Left lung (tissue), 4 donors: ENCODE measurements at regions not wholly inside any gene's neighbourhood (a gene's known extent, or its start where the extent isn't known, plus 50 kb on each side); places are given as distances from the start of the nearest gene placed in this dataset.

Experiments
- ATAC-seq: fragments of 200-7000 bp; cut with Tn5 transposase; one replicate; pipeline ENCODE4 v1.9.1; 2020; ENCODE audit warnings: moderate library complexity
- DNase-seq, 4 donors: peaks; one replicate each; pipeline ENCODE4 v3.0.0-alpha.2; 2013 to 2020
- H3K27ac ChIP-seq, 2 donors: fragments of 200-600 bp; sonication (generic) in 1 of 2; one replicate each; pipeline versions ENCODE4 v1.5.0 to v1.8.0; 2020 to 2021
- H3K27me3 ChIP-seq, 2 donors: fragments of 200-600 bp; sonication (generic) in 1 of 2; one replicate each; pipeline versions ENCODE4 v1.5.0 to v1.8.0; 2020 to 2021
- H3K36me3 ChIP-seq, 2 donors: fragments of 200-600 bp; sonication (generic) in 1 of 2; one replicate each; pipeline versions ENCODE4 v1.5.0 to v1.8.0; 2020 to 2021
- H3K4me1 ChIP-seq, 2 donors: fragments of 200-600 bp; one replicate each; pipeline ENCODE4 v1.8.0; 2021
- H3K4me3 ChIP-seq, 2 donors: fragments of 200-600 bp; sonication (generic) in 1 of 2; one replicate each; pipeline versions ENCODE4 v1.5.0 to v1.8.0; 2020 to 2021; ENCODE audit warnings: mild to moderate bottlenecking in 1 of 2
- H3K9me3 ChIP-seq, 2 donors: fragments of 200-600 bp; sonication (generic) in 1 of 2; one replicate each; pipeline versions ENCODE4 v1.5.0 to v1.8.0; 2020 to 2021
- CTCF ChIP-seq, 2 donors: fragments of 200-600 bp; sonication (generic) in 1 of 2; IDR thresholded peaks; one replicate each; pipeline versions ENCODE4 v1.5.0 to v1.8.0; 2021; ENCODE audit warnings: antibody characterized with exemption in 2 of 2
- intact Hi-C, 2 donors: fragments of 100-400 bp; cut with DNase I; formaldehyde crosslinking; loops; one replicate each; pipeline versions ENCODE4 v1.11.2 to v1.14.2; 2022
- donor health status: DM: no; HTN: yes; CAD: no.
- donor health status: DM: no; HTN: no; CAD: no.

GRCh38 chrY:12459965-12460364 lies 241.1 kb upstream of the USP9Y start:
- no peak for TF ChIP-seq CTCF (IDR thresholded peaks at IDR 0.05)
- Histone ChIP-seq H3K9me3 (no peaks in the 10 kb centered on the region), H3K27me3 (no peaks in the 10 kb centered on the region), H3K36me3 (no peaks in the 10 kb centered on the region), H3K4me3 (no peak overlapping the region), H3K4me1 (no peaks in the 10 kb centered on the region), H3K27ac (no peak overlapping the region)
- intact Hi-C loops, result no loop called here
- ATAC-seq (no peak), DNase-seq (no peak)

DNA sequence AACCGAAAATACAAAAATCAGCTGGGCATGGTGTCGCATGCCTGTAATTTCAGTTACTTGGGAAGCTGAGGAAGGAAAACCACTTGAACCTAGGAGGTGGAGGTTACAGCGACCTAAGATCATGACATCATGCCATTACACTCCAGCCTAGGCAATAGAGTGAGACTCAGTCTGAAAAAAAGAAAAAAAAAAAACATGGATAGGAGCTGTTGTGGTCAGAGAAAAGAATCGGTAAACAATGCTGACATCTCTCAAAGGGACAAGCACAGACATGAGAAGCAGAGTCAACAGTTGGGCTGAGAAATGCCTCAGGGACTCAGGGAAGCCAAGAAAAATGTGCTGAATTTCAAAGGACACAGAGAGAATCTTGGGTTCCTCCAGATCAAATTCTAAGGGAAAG lies 236.9 kb upstream of the USP9Y start:
- Histone ChIP-seq H3K4me3 (no peak overlapping the region), H3K27ac (no peak overlapping the region), H3K27me3 (no peaks in the 10 kb centered on the region), H3K4me1 (no peaks in the 10 kb centered on the region), H3K36me3 (no peaks in the 10 kb centered on the region), H3K9me3 (peaks cover 0 to 5% of the 10 kb centered on the region in 2 donors)
- ATAC-seq (no peak), DNase-seq (no peak)
- intact Hi-C loops, result no loop called here
- TF ChIP-seq CTCF (IDR thresholded peaks at IDR 0.05), result no peak

- Histone ChIP-seq H3K4me1 (no peaks in the 10 kb centered on the region), H3K27ac (no peak overlapping the region), H3K4me3 (no peak overlapping the region), H3K36me3 (no peaks in the 10 kb centered on the region), H3K27me3 (no peaks in the 10 kb centered on the region), H3K9me3 (peaks cover 0 to 5% of the 10 kb centered on the region in 2 donors)
- intact Hi-C loops, result no loop called here
- ATAC-seq (no peak), DNase-seq (no peak)
- no peak for TF ChIP-seq CTCF (IDR thresholded peaks at IDR 0.05)
Measured at GRCh38 chrY:12465706-12466105, 235.3 kb upstream of the USP9Y start.

GRCh38 chrY:12469081-12469480 lies 231.9 kb upstream of the USP9Y start:
- no peaks in the 10 kb centered on the region for H3K4me1 ChIP-seq
- H3K27ac ChIP-seq, result no peak overlapping the region
- no peaks in the 10 kb centered on the region for H3K36me3 ChIP-seq
- TF ChIP-seq CTCF (IDR thresholded peaks at IDR 0.05), result no peak
- no peaks in the 10 kb centered on the region for H3K27me3 ChIP-seq
- H3K4me3 ChIP-seq, result no peak overlapping the region
- intact Hi-C loops, result no loop called here
- peaks cover 0 to 5% of the 10 kb centered on the region in 2 donors for H3K9me3 ChIP-seq
- DNase-seq (no peak), ATAC-seq (no peak)

GRCh38 chrY:12474472-12474871 lies 226.6 kb upstream of the USP9Y start:
- intact Hi-C loops, result no loop called here
- Histone ChIP-seq H3K4me3 (no peak overlapping the region), H3K4me1 (no peaks in the 10 kb centered on the region), H3K36me3 (no peaks in the 10 kb centered on the region), H3K27ac (no peak overlapping the region), H3K27me3 (no peaks in the 10 kb centered on the region), H3K9me3 (no peaks in the 10 kb centered on the region)
- TF ChIP-seq CTCF (IDR thresholded peaks at IDR 0.05), result no peak
- no peak for ATAC-seq
- DNase-seq, result no peak
